BLaER1 (cell line): ENCODE measurements at regions not wholly inside any gene's neighbourhood (a gene's known extent, or its start where the extent isn't known, plus 50 kb on each side); places are given as distances from the start of the nearest gene placed in this dataset.

ENCODE experiments used
- H3K27ac ChIP-seq: shearing (Covaris generic); formaldehyde crosslinking; 2 replicates; pipeline ENCODE4 v1.8.1; 2022
- H3K27me3 ChIP-seq: shearing (Covaris generic); formaldehyde crosslinking; 2 replicates; pipeline ENCODE4 v1.8.1; 2022
- H3K36me3 ChIP-seq: shearing (Covaris generic); formaldehyde crosslinking; 2 replicates; pipeline ENCODE4 v1.8.1; 2022
- H3K4me1 ChIP-seq: shearing (Covaris generic); formaldehyde crosslinking; 2 replicates; pipeline ENCODE4 v1.8.1; 2022
- H3K4me2 ChIP-seq: shearing (Covaris generic); formaldehyde crosslinking; 2 replicates; pipeline ENCODE4 v1.8.1; 2022
- H3K4me3 ChIP-seq: shearing (Covaris generic); formaldehyde crosslinking; 2 replicates; pipeline ENCODE4 v1.8.1; 2022
- H3K9ac ChIP-seq: shearing (Covaris generic); formaldehyde crosslinking; 2 replicates; pipeline ENCODE4 v1.8.1; 2022
- H3K9me3 ChIP-seq: shearing (Covaris generic); formaldehyde crosslinking; 2 replicates; pipeline ENCODE4 v1.8.1; 2022
- H4K20me1 ChIP-seq: shearing (Covaris generic); formaldehyde crosslinking; 2 replicates; pipeline ENCODE4 v1.8.1; 2022
- Cebpa-rat ChIP-seq: shearing (Covaris generic); IDR thresholded peaks from 2 replicates; pipeline ENCODE4 v1.8.1; 2022

DNA sequence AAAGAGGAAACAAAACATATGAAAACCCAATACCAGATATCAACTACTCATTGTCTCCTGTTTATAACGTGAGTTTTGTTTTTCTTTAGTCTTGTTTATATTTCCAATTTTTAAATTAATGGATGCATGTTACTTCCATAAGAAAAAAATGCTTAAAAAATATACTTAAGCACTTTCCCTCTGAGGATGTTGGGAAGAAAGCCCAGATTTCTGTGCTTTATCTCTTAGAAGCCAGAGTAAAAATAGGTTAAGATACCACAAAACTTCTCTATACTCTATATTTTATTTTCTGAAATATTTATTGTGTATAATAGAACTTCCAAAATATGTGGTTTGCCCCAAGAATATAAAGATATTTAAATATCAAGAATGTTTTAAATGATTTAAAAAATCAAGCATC, 633.9 kb downstream of the STK39 start:
- TF ChIP-seq Cebpa-rat = no peak
- Histone ChIP-seq H3K9me3 (no peaks in the 10 kb centered on the region), H3K9ac (no peak overlapping the region), H4K20me1 (no peaks in the 10 kb centered on the region), H3K4me3 (no peak overlapping the region), H3K4me1 (no peaks in the 10 kb centered on the region), H3K4me2 (no peak overlapping the region), H3K27me3 (no peaks in the 10 kb centered on the region), H3K27ac (no peak overlapping the region), H3K36me3 (no peaks in the 10 kb centered on the region)

DNA sequence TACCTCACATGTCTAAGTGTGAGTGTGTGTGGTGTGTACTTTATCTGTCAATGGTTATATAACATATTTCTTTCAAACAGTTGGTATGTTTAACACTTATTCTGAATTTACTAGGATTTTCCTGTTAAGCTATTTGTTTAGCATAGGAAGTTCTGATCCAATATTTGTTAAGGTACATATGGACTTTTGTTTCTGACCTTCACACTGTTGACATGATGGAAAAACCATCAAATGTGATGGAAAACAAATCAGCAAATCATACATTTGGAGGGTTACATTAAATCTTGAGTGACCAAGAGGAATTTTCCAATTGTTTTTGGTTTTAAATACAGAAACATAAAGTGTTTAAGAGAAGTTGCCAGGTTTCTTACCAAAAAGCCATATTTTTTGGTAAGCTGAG, 638.9 kb downstream of the STK39 start:
- Histone ChIP-seq H3K27me3 (no peaks in the 10 kb centered on the region), H3K4me2 (no peak overlapping the region), H3K9ac (no peak overlapping the region), H4K20me1 (no peaks in the 10 kb centered on the region), H3K4me1 (no peaks in the 10 kb centered on the region), H3K27ac (no peak overlapping the region), H3K9me3 (no peaks in the 10 kb centered on the region), H3K4me3 (no peak overlapping the region), H3K36me3 (no peaks in the 10 kb centered on the region)
- TF ChIP-seq Cebpa-rat = no peak

DNA sequence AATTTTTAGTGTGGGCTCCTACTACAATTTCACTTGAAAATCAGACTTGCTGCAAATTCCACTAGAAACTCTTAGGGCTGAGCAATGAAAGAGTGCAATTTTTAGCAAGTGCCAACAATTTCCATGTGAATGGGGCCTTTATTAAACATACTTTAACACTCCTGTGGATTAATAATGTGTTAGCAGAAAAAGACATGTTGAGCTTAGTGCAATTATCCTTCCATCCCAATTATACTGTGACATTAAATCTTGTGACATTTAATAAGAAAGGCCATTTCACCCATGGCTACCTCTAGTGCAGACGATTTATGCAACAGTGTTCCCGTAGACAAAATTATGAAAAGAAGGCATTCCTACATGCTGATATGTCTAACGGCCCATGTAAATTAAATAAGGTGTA, 639.7 kb downstream of the STK39 start:
- Histone ChIP-seq H3K27ac (no peak overlapping the region), H3K4me2 (no peak overlapping the region), H4K20me1 (no peaks in the 10 kb centered on the region), H3K9ac (no peak overlapping the region), H3K4me1 (no peaks in the 10 kb centered on the region), H3K4me3 (no peak overlapping the region), H3K36me3 (no peaks in the 10 kb centered on the region), H3K9me3 (no peaks in the 10 kb centered on the region), H3K27me3 (no peaks in the 10 kb centered on the region)
- no peak for TF ChIP-seq Cebpa-rat

DNA sequence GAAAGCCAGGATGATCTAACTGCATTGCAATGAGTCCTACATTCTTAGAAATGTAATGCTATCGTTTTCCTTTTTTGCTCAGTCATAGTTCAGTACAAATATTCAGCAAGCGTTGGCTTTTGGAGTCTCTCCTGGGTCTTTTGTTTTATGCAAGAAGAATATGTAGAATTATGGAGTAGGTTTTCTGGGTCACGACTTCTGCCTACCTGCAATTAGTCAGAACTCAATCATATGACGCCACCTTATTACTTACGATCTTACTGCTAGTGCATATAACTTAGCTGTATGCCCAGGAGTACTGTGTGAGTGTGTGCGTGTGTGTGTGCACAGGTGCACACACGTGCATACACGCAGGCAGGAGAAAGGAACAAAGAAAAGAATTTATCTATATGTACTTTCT, 640.2 kb downstream of the STK39 start:
- Histone ChIP-seq H3K36me3 (no peaks in the 10 kb centered on the region), H3K27ac (no peak overlapping the region), H3K4me3 (no peak overlapping the region), H3K9me3 (no peaks in the 10 kb centered on the region), H3K27me3 (no peaks in the 10 kb centered on the region), H3K4me1 (no peaks in the 10 kb centered on the region), H3K4me2 (no peak overlapping the region), H3K9ac (no peak overlapping the region), H4K20me1 (no peaks in the 10 kb centered on the region)
- TF ChIP-seq Cebpa-rat = no peak

DNA sequence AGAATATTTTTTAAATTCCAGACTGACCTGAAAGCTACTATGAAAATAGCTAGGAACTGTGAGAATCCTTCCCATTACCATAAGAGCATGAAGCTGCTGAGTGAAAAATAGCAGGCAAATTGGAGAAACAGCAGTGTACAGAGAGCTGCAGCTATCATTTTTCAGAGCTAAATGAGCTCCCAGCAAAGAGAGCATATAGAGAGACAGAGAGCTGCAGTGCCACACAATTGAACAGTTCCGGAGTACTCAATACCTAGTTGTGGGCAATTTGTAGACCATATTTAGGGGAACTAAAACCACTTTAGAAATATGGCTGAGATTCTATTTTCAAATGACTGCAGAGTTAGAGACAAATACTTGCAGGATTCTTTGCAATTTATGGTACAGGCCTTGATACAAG, 645.3 kb downstream of the STK39 start:
- no peaks in the 10 kb centered on the region for H3K27me3 ChIP-seq
- no peak overlapping the region for H3K4me3 ChIP-seq
- no peaks in the 10 kb centered on the region for H3K36me3 ChIP-seq
- no peaks in the 10 kb centered on the region for H3K4me1 ChIP-seq
- TF ChIP-seq Cebpa-rat = no peak
- no peak overlapping the region for H3K9ac ChIP-seq
- H3K4me2 ChIP-seq = no peak overlapping the region
- H3K27ac ChIP-seq = no peak overlapping the region
- H4K20me1 ChIP-seq = no peaks in the 10 kb centered on the region
- no peaks in the 10 kb centered on the region for H3K9me3 ChIP-seq

DNA sequence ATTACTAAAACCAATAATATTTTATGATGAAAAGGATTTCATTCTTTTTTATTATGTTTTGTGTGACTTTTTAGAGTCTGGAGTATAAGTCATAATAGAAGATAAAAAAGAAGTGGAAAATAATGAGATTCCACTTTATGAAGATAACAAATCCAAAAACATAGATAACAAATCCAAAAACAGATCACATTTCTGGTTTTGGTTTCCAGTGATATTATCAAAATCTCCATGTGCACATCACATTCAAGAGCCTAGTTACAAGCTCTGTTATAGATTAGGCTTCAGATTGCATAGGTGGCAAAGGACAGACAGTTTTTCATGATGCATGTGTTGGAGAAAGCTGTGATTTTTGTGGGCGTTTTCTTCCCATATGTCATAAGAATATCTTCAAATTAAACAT, 648.2 kb downstream of the STK39 start:
- no peak overlapping the region for H3K4me2 ChIP-seq
- no peak for TF ChIP-seq Cebpa-rat

DNA sequence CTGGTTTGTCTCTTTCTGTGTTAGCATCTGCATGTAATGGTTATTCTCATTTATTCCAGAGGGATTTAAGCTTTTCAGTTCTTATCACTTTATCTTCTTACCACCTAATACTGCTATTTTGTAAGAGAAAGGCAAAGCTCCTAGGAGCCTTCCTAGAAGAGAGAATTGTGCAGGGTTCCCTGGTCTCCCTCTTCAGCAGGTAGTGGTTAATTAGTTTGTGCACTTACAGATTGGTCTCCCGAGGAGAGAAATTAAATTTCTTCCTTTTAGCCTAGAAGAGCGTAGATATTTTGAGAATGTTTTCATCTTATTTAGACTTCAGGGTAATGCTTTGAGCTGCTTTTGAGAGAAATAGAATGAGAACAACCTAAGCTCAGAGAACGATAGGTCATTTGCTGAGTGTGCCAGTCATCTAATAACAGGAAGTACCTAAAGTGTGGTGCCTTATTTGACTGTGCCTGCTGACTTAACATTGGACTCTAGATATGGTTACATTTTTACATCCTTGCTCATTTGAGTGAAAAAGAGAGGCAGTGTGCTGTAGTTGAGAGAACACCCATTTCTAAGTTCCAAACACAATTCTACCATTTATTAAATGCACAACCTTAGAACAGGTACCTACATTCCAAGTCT, 651.4 kb downstream of the STK39 start:
- no peak for TF ChIP-seq Cebpa-rat
- H3K4me1 ChIP-seq = no peaks in the 10 kb centered on the region
- H3K27ac ChIP-seq = no peak overlapping the region
- H3K9me3 ChIP-seq = no peaks in the 10 kb centered on the region
- no peak overlapping the region for H3K4me3 ChIP-seq
- H3K9ac ChIP-seq = no peak overlapping the region
- H3K36me3 ChIP-seq = no peaks in the 10 kb centered on the region
- H3K27me3 ChIP-seq = no peaks in the 10 kb centered on the region
- H3K4me2 ChIP-seq = no peak overlapping the region
- no peaks in the 10 kb centered on the region for H4K20me1 ChIP-seq

More for the DNA sequence above, 648.2 kb downstream of the STK39 start:
- Histone ChIP-seq H3K4me1 (no peaks in the 10 kb centered on the region), H4K20me1 (no peaks in the 10 kb centered on the region), H3K4me3 (no peak overlapping the region), H3K36me3 (no peaks in the 10 kb centered on the region), H3K9me3 (no peaks in the 10 kb centered on the region), H3K9ac (no peak overlapping the region), H3K27ac (no peak overlapping the region), H3K27me3 (no peaks in the 10 kb centered on the region)

DNA sequence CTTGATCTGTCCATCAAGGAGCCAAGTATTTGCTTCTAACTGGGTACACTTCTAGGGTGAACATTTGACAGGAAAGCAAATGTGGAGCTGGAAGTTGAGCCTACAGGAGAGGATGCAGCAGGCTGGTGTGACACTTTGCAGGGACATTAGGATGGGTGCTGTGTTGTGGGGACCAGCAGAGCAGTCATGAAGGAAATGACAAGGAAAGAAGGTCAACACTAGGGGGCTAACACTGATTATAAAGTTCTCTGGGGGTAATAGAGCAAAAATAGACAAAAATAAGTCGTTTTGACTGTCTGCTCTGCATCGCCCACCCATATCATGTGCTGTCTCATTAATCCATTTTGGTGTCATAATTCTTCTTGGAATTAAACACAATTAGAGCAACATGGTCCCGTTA, 652.4 kb downstream of the STK39 start:
- H3K9me3 ChIP-seq = no peaks in the 10 kb centered on the region
- no peaks in the 10 kb centered on the region for H4K20me1 ChIP-seq
- no peaks in the 10 kb centered on the region for H3K27me3 ChIP-seq
- H3K4me1 ChIP-seq = no peaks in the 10 kb centered on the region
- no peak overlapping the region for H3K9ac ChIP-seq
- H3K36me3 ChIP-seq = no peaks in the 10 kb centered on the region
- TF ChIP-seq Cebpa-rat = no peak
- no peak overlapping the region for H3K4me3 ChIP-seq
- H3K4me2 ChIP-seq = no peak overlapping the region
- H3K27ac ChIP-seq = no peak overlapping the region

DNA sequence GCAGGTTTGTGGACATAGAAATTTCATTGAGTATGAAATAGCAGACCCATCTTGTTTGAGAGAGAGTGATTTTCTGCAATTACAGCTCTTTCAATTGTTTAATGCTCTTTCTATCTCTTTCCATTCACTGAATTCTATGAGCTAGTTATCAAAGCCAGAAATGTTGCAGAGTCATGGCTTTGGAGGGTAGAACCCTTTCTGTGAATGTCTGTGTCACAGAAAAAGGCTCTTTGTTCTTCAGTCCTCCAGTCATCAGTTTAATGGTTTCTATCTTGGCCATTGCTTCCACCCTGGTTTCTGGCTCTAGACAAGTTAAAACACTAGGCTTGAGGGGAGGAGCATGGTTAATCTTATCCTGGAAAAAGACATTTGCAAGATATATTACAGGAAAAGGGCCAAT, 655.0 kb downstream of the STK39 start:
- Histone ChIP-seq H4K20me1 (no peaks in the 10 kb centered on the region), H3K4me3 (no peak overlapping the region), H3K4me2 (no peak overlapping the region), H3K9ac (no peak overlapping the region), H3K9me3 (no peaks in the 10 kb centered on the region), H3K4me1 (no peaks in the 10 kb centered on the region), H3K27ac (no peak overlapping the region), H3K27me3 (no peaks in the 10 kb centered on the region), H3K36me3 (no peaks in the 10 kb centered on the region)
- no peak for TF ChIP-seq Cebpa-rat

DNA sequence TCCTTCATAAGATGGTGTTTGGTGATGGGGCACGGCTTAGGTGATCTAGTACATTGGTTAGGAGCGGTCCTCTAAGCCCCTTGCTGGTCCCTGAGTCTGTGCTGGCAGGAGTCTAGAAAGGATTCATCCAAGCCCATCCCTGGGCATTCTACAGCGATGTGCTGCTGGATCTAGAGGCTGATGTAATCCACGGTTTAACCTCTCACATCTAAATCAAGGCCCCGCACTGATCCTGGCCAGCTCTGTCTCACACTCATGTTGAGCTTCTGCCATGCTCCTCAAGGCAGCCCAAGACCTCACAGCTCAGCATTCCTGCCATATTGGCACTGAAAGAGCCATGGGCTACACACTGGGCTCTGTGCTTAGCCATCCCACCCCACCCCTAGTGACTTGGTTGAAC, 664.8 kb downstream of the STK39 start:
- H3K9ac ChIP-seq = no peak overlapping the region
- no peaks in the 10 kb centered on the region for H3K9me3 ChIP-seq
- TF ChIP-seq Cebpa-rat = no peak
- no peaks in the 10 kb centered on the region for H3K4me1 ChIP-seq
- H3K27me3 ChIP-seq = no peaks in the 10 kb centered on the region
- H3K4me2 ChIP-seq = no peak overlapping the region
- H4K20me1 ChIP-seq = no peaks in the 10 kb centered on the region
- no peaks in the 10 kb centered on the region for H3K36me3 ChIP-seq
- no peak overlapping the region for H3K27ac ChIP-seq
- H3K4me3 ChIP-seq = no peak overlapping the region

DNA sequence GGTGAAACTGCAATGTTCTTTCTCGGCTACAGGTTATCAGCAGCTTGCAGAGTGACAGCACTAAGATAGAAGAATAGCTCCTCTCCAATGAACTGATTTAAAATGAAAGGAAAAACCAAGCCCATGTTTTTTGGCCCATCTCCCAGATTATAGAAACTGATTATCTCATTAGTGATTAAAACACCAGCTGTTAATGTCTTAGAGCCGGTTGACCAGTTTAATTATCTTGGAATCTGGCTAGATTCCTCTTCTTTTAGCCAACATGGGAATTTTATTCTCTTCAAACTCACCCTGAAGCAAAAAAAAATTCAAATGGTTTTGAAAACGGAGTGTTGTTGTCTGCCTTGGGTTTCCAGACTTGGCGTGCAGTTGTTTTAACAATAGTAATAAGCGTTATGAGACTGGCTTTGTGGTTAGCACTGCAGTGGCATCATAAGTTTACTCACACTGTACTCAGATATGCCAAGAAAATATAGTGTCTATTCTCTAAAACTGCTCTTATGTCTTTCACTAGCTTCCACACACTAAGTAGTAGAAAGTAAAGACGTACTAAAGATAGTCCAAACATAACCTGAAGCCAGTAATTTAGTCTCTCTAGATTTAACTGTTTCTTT, 665.3 kb downstream of the STK39 start:
- H3K9ac ChIP-seq = no peak overlapping the region
- H3K27me3 ChIP-seq = no peaks in the 10 kb centered on the region
- TF ChIP-seq Cebpa-rat = no peak
- H3K27ac ChIP-seq = no peak overlapping the region
- no peaks in the 10 kb centered on the region for H4K20me1 ChIP-seq
- no peaks in the 10 kb centered on the region for H3K36me3 ChIP-seq
- H3K4me2 ChIP-seq = no peak overlapping the region
- H3K4me3 ChIP-seq = no peak overlapping the region
- H3K9me3 ChIP-seq = no peaks in the 10 kb centered on the region
- H3K4me1 ChIP-seq = no peaks in the 10 kb centered on the region
